Astrocyte (in vitro differentiated cells and primary cell): ENCODE measurements at regions not wholly inside any gene's neighbourhood (a gene's known extent, or its start where the extent isn't known, plus 50 kb on each side); places are given as distances from the start of the nearest gene placed in this dataset.

Source experiments
- DNase-seq: peaks from one replicate; pipeline ENCODE4 v3.0.0-alpha.2; 2010; ENCODE audit warnings: low read depth
- FAIRE-seq: peaks from 2 replicates; lab custom pipeline; 2011; peaks lifted over from hg19 to GRCh38; lab: Jason Lieb, UNC
- H2AFZ ChIP-seq: 2 replicates; pipeline ENCODE4 v1.6.0; 2012; ENCODE audit warnings: low read depth, low read length, inconsistent platforms
- H3K27ac ChIP-seq: 2 replicates; pipeline ENCODE4 v1.5.1; 2011; ENCODE audit warnings: low read depth, low read length, inconsistent platforms
- H3K27me3 ChIP-seq: 2 replicates; pipeline ENCODE4 v1.6.0; 2011; ENCODE audit warnings: low read length, inconsistent platforms; ENCODE audit not compliant: insufficient read depth
- H3K36me3 ChIP-seq: 2 replicates; pipeline ENCODE4 v1.5.1; 2011; ENCODE audit warnings: low read length, inconsistent platforms; ENCODE audit not compliant: insufficient read depth
- H3K4me1 ChIP-seq: 2 replicates; pipeline ENCODE4 v1.5.1; 2011; ENCODE audit warnings: low read length, inconsistent platforms; ENCODE audit not compliant: insufficient read depth
- H3K4me2 ChIP-seq: 2 replicates; pipeline ENCODE4 v1.6.0; 2012; ENCODE audit warnings: low read length, inconsistent platforms
- H3K4me3 ChIP-seq: 2 replicates; pipeline ENCODE4 v1.5.1; 2011; ENCODE audit warnings: low read depth, mild to moderate bottlenecking, low read length, inconsistent platforms; ENCODE audit not compliant: insufficient read depth
- H3K79me2 ChIP-seq: 2 replicates; pipeline ENCODE4 v1.6.0; 2012; ENCODE audit warnings: mild to moderate bottlenecking, low read length, inconsistent platforms; ENCODE audit not compliant: insufficient read depth
- H3K9ac ChIP-seq: 2 replicates; pipeline ENCODE4 v1.6.0; 2012; ENCODE audit warnings: mild to moderate bottlenecking, low read length, inconsistent platforms
- H3K9me3 ChIP-seq: 2 replicates; pipeline ENCODE4 v1.5.1; 2012; ENCODE audit warnings: low read depth, mild to moderate bottlenecking, low read length, inconsistent platforms; ENCODE audit not compliant: insufficient read depth
- H4K20me1 ChIP-seq: 2 replicates; pipeline ENCODE4 v1.6.0; 2012; ENCODE audit warnings: low read length, inconsistent platforms; ENCODE audit not compliant: insufficient read depth
- H3K27ac Mint-ChIP-seq: one replicate; pipeline ENCODE4 v1.8.0; 2021; ENCODE audit warnings: mild to moderate bottlenecking, mixed read lengths; ENCODE audit not compliant: unreplicated experiment
- H3K27me3 Mint-ChIP-seq: one replicate; pipeline ENCODE4 v1.8.0; 2021; ENCODE audit warnings: low read depth, mixed read lengths; ENCODE audit not compliant: unreplicated experiment
- H3K36me3 Mint-ChIP-seq: one replicate; pipeline ENCODE4 v1.8.0; 2021; ENCODE audit warnings: low read depth, mixed read lengths; ENCODE audit not compliant: unreplicated experiment
- H3K4me1 Mint-ChIP-seq: one replicate; pipeline ENCODE4 v1.8.0; 2021; ENCODE audit warnings: low read depth, mixed read lengths; ENCODE audit not compliant: unreplicated experiment
- H3K4me3 Mint-ChIP-seq: one replicate; pipeline ENCODE4 v1.8.0; 2021; ENCODE audit warnings: mild to moderate bottlenecking, moderate library complexity, mixed read lengths; ENCODE audit not compliant: unreplicated experiment
- H3K9me3 Mint-ChIP-seq: one replicate; pipeline ENCODE4 v1.8.0; 2021; ENCODE audit warnings: mild to moderate bottlenecking, mixed read lengths; ENCODE audit not compliant: unreplicated experiment
- CTCF ChIP-seq: IDR thresholded peaks from 2 replicates; pipeline ENCODE4 v1.5.1; 2011; ENCODE audit warnings: low read depth, mild to moderate bottlenecking, inconsistent platforms, low read length, moderate library complexity; ENCODE audit not compliant: insufficient read depth
- EZH2 ChIP-seq: IDR thresholded peaks from 2 replicates; pipeline ENCODE4 v1.6.1; 2012; ENCODE audit warnings: mild to moderate bottlenecking, low read length, inconsistent platforms; ENCODE audit not compliant: insufficient read depth

- H3K4me3 Mint-ChIP-seq: no peak overlapping the region
- Histone ChIP-seq H3K9ac (no peak overlapping the region), H3K79me2 (no peaks in the 10 kb centered on the region), H2AFZ (no peak overlapping the region), H3K9me3 (no peaks in the 10 kb centered on the region), H3K36me3 (no peaks in the 10 kb centered on the region), H4K20me1 (no peaks in the 10 kb centered on the region), H3K27ac (no peak overlapping the region), H3K4me3 (no peak overlapping the region), H3K27me3 (no peaks in the 10 kb centered on the region), H3K4me1 (no peaks in the 10 kb centered on the region), H3K4me2 (no peak overlapping the region)
- peaks cover 3% of the 10 kb centered on the region for H3K9me3 Mint-ChIP-seq
- no peaks in the 10 kb centered on the region for H3K27me3 Mint-ChIP-seq
- DNase-seq (no peak), FAIRE-seq (peak; percentile 55)
- H3K27ac Mint-ChIP-seq: no peak overlapping the region
- TF ChIP-seq CTCF: no peak
- no peak for TF ChIP-seq EZH2
- no peaks in the 10 kb centered on the region for H3K4me1 Mint-ChIP-seq
- H3K36me3 Mint-ChIP-seq: no peaks in the 10 kb centered on the region
These were observed 559.9 kb downstream of the INHBA start for GRCh38 chr7:41142904-41143473.

- no peaks in the 10 kb centered on the region for H3K79me2 ChIP-seq
- no peaks in the 10 kb centered on the region for H3K4me1 ChIP-seq
- H3K4me1 Mint-ChIP-seq: peaks cover 2% of the 10 kb centered on the region
- no peak overlapping the region for H3K27ac Mint-ChIP-seq
- no peaks in the 10 kb centered on the region for H4K20me1 ChIP-seq
- peaks cover 3% of the 10 kb centered on the region for H3K9me3 Mint-ChIP-seq
- H3K9me3 ChIP-seq: no peaks in the 10 kb centered on the region
- no peak overlapping the region for H3K27ac ChIP-seq
- no peak overlapping the region for H3K9ac ChIP-seq
- no peak overlapping the region for H3K4me3 Mint-ChIP-seq
- no peaks in the 10 kb centered on the region for H3K36me3 Mint-ChIP-seq
- FAIRE-seq (no peak), DNase-seq (no peak)
- H3K27me3 ChIP-seq: no peaks in the 10 kb centered on the region
- no peak overlapping the region for H2AFZ ChIP-seq
- no peak overlapping the region for H3K4me2 ChIP-seq
- TF ChIP-seq EZH2 (no peak), CTCF (no peak)
- peaks cover 6% of the 10 kb centered on the region for H3K27me3 Mint-ChIP-seq
- H3K4me3 ChIP-seq: no peak overlapping the region
- no peaks in the 10 kb centered on the region for H3K36me3 ChIP-seq
These were observed 563.1 kb downstream of the INHBA start for GRCh38 chr7:41139789-41140188.

GRCh38 chr7:41136551-41136950 lies 566.3 kb downstream of the INHBA start:
- DNase-seq (no peak), FAIRE-seq (no peak)
- H3K36me3 ChIP-seq: no peaks in the 10 kb centered on the region
- H4K20me1 ChIP-seq: no peaks in the 10 kb centered on the region
- H3K4me3 ChIP-seq: no peak overlapping the region
- Mint-ChIP-seq H3K27me3 (peaks cover 6% of the 10 kb centered on the region), H3K27ac (no peak overlapping the region), H3K4me3 (no peak overlapping the region), H3K36me3 (no peaks in the 10 kb centered on the region), H3K9me3 (peaks cover 3% of the 10 kb centered on the region), H3K4me1 (peaks cover 15% of the 10 kb centered on the region)
- H3K79me2 ChIP-seq: no peaks in the 10 kb centered on the region
- no peak overlapping the region for H3K27ac ChIP-seq
- H3K4me2 ChIP-seq: no peak overlapping the region
- no peak overlapping the region for H3K9ac ChIP-seq
- H3K9me3 ChIP-seq: no peaks in the 10 kb centered on the region
- H3K27me3 ChIP-seq: no peaks in the 10 kb centered on the region
- no peak for TF ChIP-seq EZH2
- no peak for TF ChIP-seq CTCF
- no peak overlapping the region for H2AFZ ChIP-seq
- H3K4me1 ChIP-seq: peaks cover 8% of the 10 kb centered on the region
